Suprapubic skin (tissue), 3 donors: ENCODE measurements at regions not wholly inside any gene's neighbourhood (a gene's known extent, or its start where the extent isn't known, plus 50 kb on each side); places are given as distances from the start of the nearest gene placed in this dataset.

Experiments used
- POLR2AphosphoS5 ChIP-seq, 3 donors: sonication (generic); formaldehyde crosslinking; IDR thresholded peaks; one replicate each; pipeline ENCODE4 v1.6.1; 2017; ENCODE audit warnings: antibody characterized with exemption in 3 of 3
- TF ChIP-seq, protein P1 (sequence below), 2 donors: fragments of 200-600 bp in 1 of 2; fragments of 450-650 bp in 1 of 2; sonication (generic) in 1 of 2; IDR thresholded peaks; one replicate each; pipeline ENCODE4 v1.5.1; 2016 to 2019; ENCODE audit warnings: antibody characterized with exemption in 2 of 2, mild to moderate bottlenecking in 1 of 2, moderate library complexity in 1 of 2

DNA sequence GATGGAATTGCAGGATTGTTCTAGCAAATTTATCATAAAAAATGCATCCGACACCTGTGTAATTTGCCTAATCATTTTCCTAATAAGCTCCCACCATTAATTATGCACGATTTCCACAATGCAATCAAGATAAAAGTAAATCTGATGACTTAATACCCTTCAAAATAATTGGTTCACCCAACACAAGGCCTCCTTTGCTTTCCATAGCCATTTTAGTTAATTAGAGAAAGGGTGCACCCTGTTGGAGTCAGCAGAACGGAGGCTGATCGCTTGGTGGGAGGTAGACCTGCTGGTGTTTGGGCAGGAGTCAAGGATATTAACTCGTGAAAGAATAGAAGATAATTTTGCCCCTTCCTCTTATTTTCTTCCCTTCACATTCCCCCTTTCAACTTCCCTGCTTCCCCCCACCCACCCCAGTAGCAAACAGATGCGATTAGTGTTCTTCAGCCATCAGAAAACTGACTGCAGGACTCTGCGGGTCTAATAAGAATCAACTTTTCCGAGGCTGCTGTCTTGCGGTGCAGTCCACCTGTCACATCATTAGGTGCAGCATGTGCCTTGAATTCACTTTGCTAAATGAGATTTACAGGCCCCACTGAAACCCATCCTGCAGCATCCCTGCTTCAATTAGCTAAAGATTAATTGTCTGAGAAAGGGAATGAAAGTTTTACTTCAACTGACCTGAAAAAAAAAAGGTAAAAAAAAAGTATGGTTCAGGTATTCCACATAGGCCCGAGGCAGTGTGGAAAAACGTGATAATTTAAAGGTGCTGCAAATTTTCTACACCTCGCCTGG, 553.7 kb upstream of the LMO3 start:
- no peak for TF ChIP-seq POLR2AphosphoS5 (IDR thresholded peaks at IDR 0.05)
- TF ChIP-seq, protein P1, sequence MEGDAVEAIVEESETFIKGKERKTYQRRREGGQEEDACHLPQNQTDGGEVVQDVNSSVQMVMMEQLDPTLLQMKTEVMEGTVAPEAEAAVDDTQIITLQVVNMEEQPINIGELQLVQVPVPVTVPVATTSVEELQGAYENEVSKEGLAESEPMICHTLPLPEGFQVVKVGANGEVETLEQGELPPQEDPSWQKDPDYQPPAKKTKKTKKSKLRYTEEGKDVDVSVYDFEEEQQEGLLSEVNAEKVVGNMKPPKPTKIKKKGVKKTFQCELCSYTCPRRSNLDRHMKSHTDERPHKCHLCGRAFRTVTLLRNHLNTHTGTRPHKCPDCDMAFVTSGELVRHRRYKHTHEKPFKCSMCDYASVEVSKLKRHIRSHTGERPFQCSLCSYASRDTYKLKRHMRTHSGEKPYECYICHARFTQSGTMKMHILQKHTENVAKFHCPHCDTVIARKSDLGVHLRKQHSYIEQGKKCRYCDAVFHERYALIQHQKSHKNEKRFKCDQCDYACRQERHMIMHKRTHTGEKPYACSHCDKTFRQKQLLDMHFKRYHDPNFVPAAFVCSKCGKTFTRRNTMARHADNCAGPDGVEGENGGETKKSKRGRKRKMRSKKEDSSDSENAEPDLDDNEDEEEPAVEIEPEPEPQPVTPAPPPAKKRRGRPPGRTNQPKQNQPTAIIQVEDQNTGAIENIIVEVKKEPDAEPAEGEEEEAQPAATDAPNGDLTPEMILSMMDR (IDR thresholded peaks at IDR 0.05): no peak
